Cerebellar cortex (tissue), 1 donor: ENCODE measurements at regions not wholly inside any gene's neighbourhood (a gene's known extent, or its start where the extent isn't known, plus 50 kb on each side); places are given as distances from the start of the nearest gene placed in this dataset.

ENCODE experiments used
- DNase-seq: peaks from one replicate; pipeline ENCODE4 v3.0.0-alpha.2; 2015; ENCODE audit warnings: low spot score

GRCh38 chr2:128776461-128777195 lies 458.0 kb upstream of the HS6ST1 start:
- DNase-seq, result no peak

DNA sequence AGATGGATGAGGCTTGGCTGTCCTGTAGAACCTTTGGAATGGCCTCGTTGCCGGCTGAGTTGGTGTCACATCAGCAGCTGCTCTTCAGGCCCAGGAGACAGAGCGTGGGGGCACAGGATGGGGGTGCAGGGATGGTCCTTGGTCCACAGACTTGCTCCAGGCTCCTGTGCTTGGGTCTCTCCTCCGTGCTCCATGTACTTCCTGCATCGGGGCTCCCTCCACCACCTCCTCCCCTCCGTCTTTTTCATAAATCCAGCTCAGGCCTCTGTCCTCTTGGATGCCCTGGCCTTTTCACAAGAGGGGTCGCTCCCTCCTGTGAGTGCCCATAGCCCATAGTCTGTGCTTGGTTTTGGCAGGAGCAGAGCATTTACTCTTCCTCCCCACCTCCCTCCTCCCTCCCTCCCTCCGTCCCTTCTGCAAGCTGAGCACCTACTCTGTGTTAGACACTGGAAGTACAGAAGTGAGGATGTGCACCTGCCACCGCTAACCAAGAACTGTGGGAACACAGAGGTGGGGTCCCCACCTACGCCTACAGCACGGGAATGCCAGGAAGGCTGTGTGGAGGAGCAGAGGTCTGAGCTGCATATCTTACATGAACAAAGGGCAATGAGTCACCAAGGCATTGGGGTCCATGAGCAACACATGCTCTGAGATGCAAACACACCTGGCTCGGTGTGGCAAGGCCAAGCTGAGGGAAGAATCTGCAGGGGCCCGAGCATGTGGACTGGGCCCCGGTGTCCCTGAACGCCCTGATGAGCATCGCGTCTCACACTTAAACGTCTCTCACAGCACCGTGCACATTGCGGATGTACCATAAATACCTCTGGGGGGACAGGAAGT lies 458.7 kb upstream of the HS6ST1 start:
- DNase-seq, result no peak

- DNase-seq, result no peak
Measured at GRCh38 chr2:128778843-128779242, 460.2 kb upstream of the HS6ST1 start.

- no peak for DNase-seq
Measured at GRCh38 chr2:128779301-128780095, 460.8 kb upstream of the HS6ST1 start.

DNA sequence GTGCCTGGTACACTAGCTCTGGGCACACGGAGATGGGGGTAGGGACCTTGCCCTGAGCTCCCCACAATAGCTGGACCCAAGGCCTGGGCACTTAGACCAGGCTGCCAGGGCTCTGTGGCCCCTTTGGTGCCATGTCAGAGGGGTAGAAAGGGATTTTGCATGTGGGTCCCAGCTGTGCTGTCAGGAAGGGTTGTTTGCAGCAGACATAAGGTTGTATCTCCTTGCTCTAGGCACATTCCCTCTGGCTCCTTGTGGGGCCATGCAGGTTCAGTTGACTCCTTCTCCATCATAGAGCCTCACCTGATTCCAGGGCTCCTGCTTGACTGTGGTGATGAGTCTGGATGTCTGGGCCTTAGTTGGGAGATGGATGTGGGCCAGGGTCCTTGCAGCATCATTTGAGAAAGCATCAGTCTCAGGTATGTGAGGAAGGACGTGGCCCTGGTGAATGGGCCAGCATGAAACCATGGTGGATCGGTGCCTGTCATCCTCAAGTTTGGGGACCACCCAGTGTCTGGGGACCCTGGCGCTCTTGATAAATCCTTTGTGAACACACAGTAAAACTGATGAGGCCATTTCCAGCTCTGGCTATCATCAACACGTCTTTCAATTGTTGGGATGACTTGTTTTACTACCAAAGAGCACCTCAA lies 461.9 kb upstream of the HS6ST1 start:
- DNase-seq, result no peak

GRCh38 chr2:128781166-128781565 lies 462.5 kb upstream of the HS6ST1 start:
- DNase-seq, result no peak

DNA sequence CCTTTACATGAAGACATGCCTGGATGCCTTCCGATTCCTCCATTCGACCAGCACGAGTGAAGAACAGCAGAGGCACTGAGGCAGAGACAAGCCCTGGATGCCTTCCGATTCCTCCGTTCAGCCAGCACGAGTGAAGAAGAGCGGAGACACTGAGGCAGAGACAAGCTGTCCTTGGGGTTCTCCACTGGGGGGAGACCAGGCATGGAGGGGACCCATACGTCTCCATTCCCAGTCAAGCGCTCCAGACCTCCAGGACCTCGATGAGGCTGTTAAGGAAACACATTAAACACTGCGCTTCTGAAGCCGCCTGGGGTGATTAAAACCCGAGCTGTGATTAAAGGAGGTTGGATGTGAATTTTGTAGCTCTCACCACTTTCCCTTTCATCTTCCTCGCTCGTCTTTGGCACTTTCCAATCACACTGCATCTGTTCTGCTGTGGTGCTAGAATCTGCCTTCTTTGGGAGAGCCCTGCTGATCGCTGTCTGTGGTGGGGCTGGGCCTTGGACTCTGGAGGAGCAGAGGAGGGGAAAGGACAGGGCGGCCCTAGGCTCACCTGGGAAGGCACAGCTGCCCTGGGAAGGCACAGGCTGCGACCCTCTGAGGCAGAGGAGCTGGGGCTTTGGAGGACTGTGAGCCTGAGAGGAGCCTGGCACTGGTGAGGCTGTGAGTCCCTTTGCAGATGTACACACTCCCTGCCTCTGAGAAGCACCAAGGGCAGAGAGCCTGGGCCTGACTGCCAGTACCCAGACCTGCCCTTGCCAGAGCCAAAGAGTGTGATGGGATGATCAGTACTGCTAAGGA lies 463.1 kb upstream of the HS6ST1 start:
- DNase-seq, result no peak

GRCh38 chr2:128782411-128783192 lies 463.9 kb upstream of the HS6ST1 start:
- DNase-seq, result no peak

DNA sequence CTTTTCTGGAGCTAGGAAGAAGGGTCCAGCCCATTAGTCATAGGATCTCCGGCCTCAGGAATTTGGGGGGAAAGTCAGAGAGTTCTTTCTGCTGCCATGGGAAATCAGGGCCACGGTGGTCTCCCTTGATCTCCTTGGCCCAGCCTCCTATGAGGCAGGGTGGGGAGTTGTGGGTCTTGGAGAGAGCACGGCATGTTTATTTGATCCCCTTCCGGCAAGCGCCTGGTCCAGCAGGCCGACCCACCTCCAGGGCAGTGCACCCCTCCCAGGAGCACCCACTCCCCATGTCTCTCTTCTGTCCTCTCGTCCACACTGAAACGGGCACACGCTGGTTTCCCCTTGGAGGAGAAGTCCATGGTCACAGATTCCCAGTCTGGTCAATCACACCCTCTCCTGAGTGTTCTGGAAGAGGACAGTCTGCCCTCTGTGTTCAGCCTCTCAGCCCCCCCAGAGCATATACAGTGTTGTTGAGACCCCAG lies 464.6 kb upstream of the HS6ST1 start:
- DNase-seq, result no peak

DNA sequence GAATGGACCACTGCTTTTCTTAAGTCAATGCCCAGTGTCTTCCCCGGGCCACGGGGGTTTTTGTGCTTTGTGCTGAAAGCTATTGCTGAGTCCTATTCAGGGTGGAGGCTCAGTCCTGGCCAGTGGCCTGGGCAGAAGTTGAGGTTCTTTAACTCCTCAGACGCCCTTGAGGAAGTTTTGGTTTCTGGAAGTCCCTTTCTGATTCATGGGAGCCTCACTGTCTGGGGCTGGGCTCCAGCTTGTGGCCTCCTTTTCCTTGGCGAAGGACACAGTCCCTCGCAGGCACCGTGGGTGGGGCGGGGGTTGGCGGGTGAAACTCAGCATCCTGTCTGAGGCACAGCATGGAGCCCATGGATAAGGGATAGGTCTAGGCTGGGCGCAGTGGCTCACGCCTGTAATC lies 465.2 kb upstream of the HS6ST1 start:
- no peak for DNase-seq

DNA sequence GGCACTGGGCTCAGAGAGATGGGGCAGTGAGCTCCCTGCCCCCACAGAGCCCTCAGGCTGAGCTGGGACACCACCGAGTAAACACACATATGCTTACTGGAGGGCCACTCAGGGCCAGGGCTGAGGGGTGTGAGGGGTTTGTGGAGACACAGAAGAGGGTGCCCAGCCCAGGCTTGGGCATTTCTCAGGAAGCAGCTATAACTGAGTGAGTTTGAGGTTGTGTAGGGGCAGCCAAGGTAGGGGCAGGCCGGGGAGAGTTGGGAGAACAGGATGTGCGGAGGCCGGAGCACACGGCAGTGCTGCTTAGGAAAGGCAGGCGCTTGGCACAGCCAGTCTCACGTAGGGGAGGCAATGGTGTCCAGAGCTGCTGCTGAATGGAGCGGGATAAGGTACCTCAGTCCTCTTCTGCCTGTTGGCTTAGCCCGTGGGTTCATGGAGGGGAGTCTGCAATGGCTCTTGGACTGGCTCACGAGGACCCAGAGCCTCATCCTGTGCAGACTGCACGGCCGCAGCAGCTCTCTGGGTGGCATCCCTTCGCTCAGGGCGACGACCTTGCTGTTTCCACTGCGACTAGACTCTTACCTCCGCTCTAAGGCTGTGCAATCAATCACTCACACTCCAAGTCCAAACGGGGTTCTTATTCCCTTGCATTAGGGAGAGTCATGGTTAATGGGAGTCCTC lies 466.1 kb upstream of the HS6ST1 start:
- no peak for DNase-seq

- no peak for DNase-seq
Measured at GRCh38 chr2:128786316-128786715, 467.6 kb upstream of the HS6ST1 start.

DNA sequence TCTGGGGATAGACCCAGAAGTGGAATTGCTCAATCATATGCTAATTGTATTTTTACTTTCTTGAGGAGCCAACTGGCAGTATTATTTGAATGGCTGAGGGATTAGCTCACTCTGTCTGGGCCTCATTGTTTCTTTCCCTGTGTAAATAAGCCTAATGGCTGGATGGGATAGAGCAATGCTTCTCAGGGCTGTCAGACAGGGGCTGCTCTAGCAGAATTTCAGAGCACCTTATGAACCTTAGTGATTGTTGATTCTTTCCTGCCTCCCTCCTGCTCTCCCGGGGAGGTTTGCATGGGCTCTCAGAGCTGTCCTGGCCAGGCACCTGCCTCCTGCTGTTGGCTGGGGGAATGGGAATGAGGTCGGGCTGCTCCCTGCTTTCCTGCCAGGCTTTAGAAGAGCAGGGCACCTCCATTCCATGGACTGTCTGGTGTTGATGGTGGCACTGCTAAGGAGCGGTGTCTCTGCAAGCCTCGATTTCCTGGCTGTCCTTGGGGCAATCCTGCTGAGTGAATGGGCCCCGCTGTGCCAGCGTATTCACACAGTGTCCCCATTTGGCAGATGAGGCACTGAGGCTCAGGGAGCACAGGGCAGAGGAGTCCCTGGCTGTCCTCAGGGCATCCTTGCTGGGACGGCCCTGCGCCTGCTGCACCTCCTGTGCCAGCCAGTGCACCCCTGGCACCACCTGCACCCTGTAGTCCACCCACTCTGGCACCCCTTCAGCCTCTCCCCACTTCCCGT lies 468.2 kb upstream of the HS6ST1 start:
- no peak for DNase-seq

DNA sequence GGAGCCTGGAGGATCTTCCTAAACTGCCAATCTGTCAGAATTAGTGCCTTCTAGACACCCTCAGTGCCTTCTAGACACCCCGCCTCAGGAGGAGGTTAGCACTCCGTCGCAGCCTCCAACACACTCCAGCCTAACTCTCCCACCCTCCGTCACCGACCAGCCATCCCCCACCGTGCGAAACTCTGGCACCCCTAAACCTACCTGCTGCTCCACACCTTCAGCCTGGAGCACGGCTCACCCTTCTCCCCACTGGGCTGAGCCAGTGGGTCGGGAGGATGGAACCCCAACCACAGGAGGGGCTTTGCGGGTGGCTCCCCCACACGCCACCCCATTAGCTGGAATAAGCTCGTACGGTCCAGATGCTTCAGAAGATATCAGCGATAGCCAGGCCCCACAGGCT lies 468.9 kb upstream of the HS6ST1 start:
- DNase-seq, result no peak

DNA sequence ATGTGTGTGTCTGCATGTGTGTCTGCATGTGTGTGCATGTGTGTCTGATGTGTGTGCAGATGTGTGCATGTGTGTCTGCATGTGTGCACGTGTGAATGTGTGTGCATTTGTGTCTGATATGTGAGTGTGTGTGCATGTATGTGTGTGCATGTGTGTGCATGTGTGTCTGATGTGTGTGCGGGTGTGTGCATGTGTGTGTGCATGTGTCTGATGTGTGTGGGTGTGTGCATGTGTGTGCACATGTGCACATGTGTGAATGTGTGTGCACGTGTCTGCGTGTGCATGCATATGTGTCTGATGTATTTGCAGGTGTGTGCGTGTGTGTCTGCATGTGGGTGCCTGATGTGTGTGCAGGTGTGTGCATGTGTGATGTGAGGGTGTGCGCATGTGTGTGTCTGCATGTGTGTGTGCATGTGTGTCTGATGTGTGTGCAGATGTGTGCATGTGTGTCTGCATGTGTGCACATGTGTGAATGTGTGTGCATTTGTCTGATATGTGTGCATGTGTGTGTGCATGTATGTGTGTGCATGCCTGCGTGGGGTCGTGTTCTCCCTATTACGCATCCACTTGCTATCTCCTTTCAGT lies 470.1 kb upstream of the HS6ST1 start:
- no peak for DNase-seq

- DNase-seq, result no peak
Measured at GRCh38 chr2:128789221-128789620, 470.6 kb upstream of the HS6ST1 start.

GRCh38 chr2:128789776-128790455 lies 471.2 kb upstream of the HS6ST1 start:
- no peak for DNase-seq

- no peak for DNase-seq
Measured at GRCh38 chr2:128790541-128791001, 471.9 kb upstream of the HS6ST1 start.
